NCI-H1930 (cell line): ENCODE measurements at regions not wholly inside any gene's neighbourhood (a gene's known extent, or its start where the extent isn't known, plus 50 kb on each side); places are given as distances from the start of the nearest gene placed in this dataset.
"Not testable (repeated sequence)": the region's sequence is repeated elsewhere in the genome, so short reads cannot be mapped to it uniquely, and the experiment has no call there.

ENCODE experiments used
- DNase-seq, 2 experiments: peaks; one replicate each; lab custom pipeline; 2025; lab: John Stamatoyannopoulos, UW

- DNase-seq = no peak
Observed at GRCh38 chr5:155772009-155772662, 554.8 kb upstream of the SGCD start.

GRCh38 chr5:155773680-155774079 lies 553.3 kb upstream of the SGCD start:
- no peak for DNase-seq

GRCh38 chr5:155780260-155780659 lies 546.7 kb upstream of the SGCD start:
- DNase-seq = no peak

- no peak for DNase-seq
Observed at GRCh38 chr5:155783246-155783645, 543.7 kb upstream of the SGCD start.

GRCh38 chr5:155783791-155784190 lies 543.2 kb upstream of the SGCD start:
- DNase-seq = no peak

- DNase-seq = no peak
Observed at GRCh38 chr5:155786108-155786507, 540.9 kb upstream of the SGCD start.

GRCh38 chr5:155792873-155793272 lies 534.1 kb upstream of the SGCD start:
- no peak for DNase-seq

GRCh38 chr5:155794795-155795194 lies 532.2 kb upstream of the SGCD start:
- no peak for DNase-seq

- DNase-seq = no peak
Observed at GRCh38 chr5:155799308-155799707, 527.7 kb upstream of the SGCD start.

- no peak for DNase-seq
Observed at GRCh38 chr5:155807884-155808576, 518.9 kb upstream of the SGCD start.

- DNase-seq = no peak
Observed at GRCh38 chr5:155815248-155815647, 511.7 kb upstream of the SGCD start.

GRCh38 chr5:155822177-155822576 lies 504.8 kb upstream of the SGCD start:
- DNase-seq = no peak

GRCh38 chr5:155826611-155827507 lies 500.1 kb upstream of the SGCD start:
- no peak for DNase-seq

GRCh38 chr5:155827508-155827815 lies 499.5 kb upstream of the SGCD start:
- DNase-seq = not testable (repeated sequence)

GRCh38 chr5:155827949-155828348 lies 499.0 kb upstream of the SGCD start:
- no peak for DNase-seq

GRCh38 chr5:155831491-155831890 lies 495.5 kb upstream of the SGCD start:
- DNase-seq = no peak

- no peak for DNase-seq
Observed at GRCh38 chr5:155833287-155833686, 493.7 kb upstream of the SGCD start.

GRCh38 chr5:155834271-155834975 lies 492.5 kb upstream of the SGCD start:
- no peak for DNase-seq

- no peak for DNase-seq
Observed at GRCh38 chr5:155836089-155836803, 490.7 kb upstream of the SGCD start.

GRCh38 chr5:155838394-155838793 lies 488.6 kb upstream of the SGCD start:
- DNase-seq = no peak

- no peak for DNase-seq
Observed at GRCh38 chr5:155839251-155840037, 487.5 kb upstream of the SGCD start.
